ENCODE measurements at regions not wholly inside any gene's neighbourhood (a gene's known extent, or its start where the extent isn't known, plus 50 kb on each side); places are given as distances from the start of the nearest gene placed in this dataset.

GRCh38 chr1:41975850-41976569 lies 57.3 kb upstream of the HIVEP3 start:
- TF ChIP-seq BACH1 (IDR thresholded peaks at IDR 0.05; ENCODE audit: borderline replicate concordance) (no peak), YY1 (IDR thresholded peaks at IDR 0.05; ENCODE audit: low read depth, low read length) (no peak), POLR2A (IDR thresholded peaks at IDR 0.05; ENCODE audit: low read depth, low read length) (no peak), SIN3A (IDR thresholded peaks at IDR 0.05; ENCODE audit: low read depth, low read length) (no peak), EP300 (IDR thresholded peaks at IDR 0.05; ENCODE audit: borderline replicate concordance in 1 of 2, control insufficient read depth in 1 of 2, low read depth in 2 of 2, low read length in 2 of 2) (no peak), KDM1A (IDR thresholded peaks at IDR 0.05; ENCODE audit: borderline replicate concordance) (no peak), REST (IDR thresholded peaks at IDR 0.05; ENCODE audit: low read depth, low read length) (no peak), CTCF (IDR thresholded peaks at IDR 0.05 in 2 of 3, conservative IDR thresholded peaks at IDR 0.05 in 1 of 3; ENCODE audit: control insufficient read depth in 2 of 3, extremely low read depth in 1 of 3, insufficient read depth in 1 of 3, low read depth in 3 of 3, low read length in 3 of 3) (no peak)

Data from GM12878 (cell line).